Esophagus squamous epithelium (tissue), 5 donors: ENCODE measurements at regions not wholly inside any gene's neighbourhood (a gene's known extent, or its start where the extent isn't known, plus 50 kb on each side); places are given as distances from the start of the nearest gene placed in this dataset.

Experiments used
- DNase-seq: peaks from one replicate; lab custom pipeline; 2025; lab: John Stamatoyannopoulos, UW
- H3K27ac ChIP-seq, 4 donors: fragments of 200-600 bp; sonication (generic); one replicate each; pipeline ENCODE4 v1.5.1; 2016 to 2019; ENCODE audit warnings: mild to moderate bottlenecking in 1 of 4
- H3K27me3 ChIP-seq, 4 donors: fragments of 200-600 bp; sonication (generic); 1 replicate in 3 of 4; 2 replicates in 1 of 4; pipeline versions ENCODE4 v1.5.1 to v1.6.0; 2017 to 2021; ENCODE audit warnings: antibody characterized with exemption in 1 of 4
- H3K36me3 ChIP-seq, 3 donors: fragments of 200-600 bp; sonication (generic); one replicate each; pipeline ENCODE4 v1.5.1; 2016 to 2019
- H3K4me1 ChIP-seq, 3 donors: fragments of 200-600 bp; sonication (generic); one replicate each; pipeline ENCODE4 v1.5.1; 2017 to 2019
- H3K4me3 ChIP-seq, 4 donors: fragments of 200-600 bp; sonication (generic); 1 replicate in 3 of 4; 2 replicates in 1 of 4; pipeline ENCODE4 v1.5.1; 2016 to 2019; ENCODE audit warnings: mild to moderate bottlenecking in 2 of 4, moderate library complexity in 1 of 4
- H3K9me3 ChIP-seq, 3 donors: fragments of 200-600 bp; sonication (generic); one replicate each; pipeline ENCODE4 v1.5.1; 2016 to 2019
- POLR2A ChIP-seq, 4 donors: fragments of 450-650 bp; IDR thresholded peaks; one replicate each; pipeline ENCODE4 v1.6.1; 2017; ENCODE audit warnings: antibody characterized with exemption in 4 of 4, mild to moderate bottlenecking in 4 of 4, moderate library complexity in 3 of 4
- WGBS, 2 donors: methylation state at CpG; one replicate each; pipeline ENCODE4 v1.1.5; 2018; 5-methylcytosine and 5-hydroxymethylcytosine counted together
- intact Hi-C: fragments of 100-400 bp; cut with DNase I; formaldehyde crosslinking; loops from one replicate; pipeline ENCODE4 v1.15.0; 2022
- TF ChIP-seq, protein P1 (sequence below), 6 experiments: fragments of 450-650 bp in 4 of 6; fragments of 200-600 bp in 2 of 6; sonication (generic) in 2 of 6; IDR thresholded peaks; one replicate each; pipeline ENCODE4 v1.5.1; 2016 to 2019; ENCODE audit warnings: antibody characterized with exemption in 6 of 6, mild to moderate bottlenecking in 4 of 6, moderate library complexity in 4 of 6
- donor health status: DM: yes; HTN: yes; CAD: no.

DNA sequence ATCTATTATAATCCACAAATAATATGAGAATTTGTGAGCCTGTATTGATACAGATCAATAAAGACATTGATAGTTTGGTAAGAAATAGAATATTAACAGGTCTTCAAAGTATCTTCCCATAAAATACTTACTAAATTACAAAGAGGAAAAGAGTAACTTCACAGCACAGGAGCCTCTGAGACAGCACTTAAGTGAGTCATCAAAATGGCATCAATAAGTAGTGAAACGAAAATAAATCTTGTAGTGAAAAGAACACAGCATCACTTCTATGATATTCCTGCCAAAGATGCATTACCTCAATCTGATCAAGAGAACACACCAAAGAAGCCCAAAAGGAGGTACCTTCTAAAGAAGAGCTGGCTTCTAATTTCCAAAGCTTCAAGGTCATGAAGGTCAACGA lies 116.4 kb downstream of the CBLN2 start:
- Histone ChIP-seq H3K4me3 (no peak overlapping the region), H3K36me3 (no peaks in the 10 kb centered on the region), H3K4me1 (no peaks in the 10 kb centered on the region), H3K27me3 (no peaks in the 10 kb centered on the region), H3K9me3 (no peaks in the 10 kb centered on the region), H3K27ac (no peak overlapping the region)
- TF ChIP-seq POLR2A (IDR thresholded peaks at IDR 0.05): no peak
- TF ChIP-seq, protein P1, sequence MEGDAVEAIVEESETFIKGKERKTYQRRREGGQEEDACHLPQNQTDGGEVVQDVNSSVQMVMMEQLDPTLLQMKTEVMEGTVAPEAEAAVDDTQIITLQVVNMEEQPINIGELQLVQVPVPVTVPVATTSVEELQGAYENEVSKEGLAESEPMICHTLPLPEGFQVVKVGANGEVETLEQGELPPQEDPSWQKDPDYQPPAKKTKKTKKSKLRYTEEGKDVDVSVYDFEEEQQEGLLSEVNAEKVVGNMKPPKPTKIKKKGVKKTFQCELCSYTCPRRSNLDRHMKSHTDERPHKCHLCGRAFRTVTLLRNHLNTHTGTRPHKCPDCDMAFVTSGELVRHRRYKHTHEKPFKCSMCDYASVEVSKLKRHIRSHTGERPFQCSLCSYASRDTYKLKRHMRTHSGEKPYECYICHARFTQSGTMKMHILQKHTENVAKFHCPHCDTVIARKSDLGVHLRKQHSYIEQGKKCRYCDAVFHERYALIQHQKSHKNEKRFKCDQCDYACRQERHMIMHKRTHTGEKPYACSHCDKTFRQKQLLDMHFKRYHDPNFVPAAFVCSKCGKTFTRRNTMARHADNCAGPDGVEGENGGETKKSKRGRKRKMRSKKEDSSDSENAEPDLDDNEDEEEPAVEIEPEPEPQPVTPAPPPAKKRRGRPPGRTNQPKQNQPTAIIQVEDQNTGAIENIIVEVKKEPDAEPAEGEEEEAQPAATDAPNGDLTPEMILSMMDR (IDR thresholded peaks at IDR 0.05): no peak
- WGBS, 2 donors: 39 to 55% methylated on average over 2 of the region's 2 CpGs
- intact Hi-C loops: no loop called here
- no peak for DNase-seq

DNA sequence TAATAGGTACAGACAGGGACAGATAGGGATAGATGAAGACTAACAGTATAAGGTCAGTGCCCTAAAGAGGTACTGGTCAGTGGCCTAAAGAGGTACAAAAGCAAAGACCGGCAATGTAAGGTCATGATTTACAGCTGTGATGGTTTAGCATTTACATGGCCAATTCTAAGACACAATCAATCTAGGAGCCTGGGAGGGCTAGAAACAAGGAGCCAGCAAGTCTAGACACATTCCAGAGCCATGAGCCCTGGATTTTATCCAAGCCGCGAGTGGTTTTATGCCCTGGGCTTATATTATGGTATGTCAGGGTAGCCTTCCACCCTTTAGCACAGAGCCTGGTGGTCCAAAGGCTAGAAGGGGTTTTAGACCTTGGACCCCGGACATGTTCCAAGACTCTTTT lies 124.2 kb downstream of the CBLN2 start:
- Histone ChIP-seq H3K4me3 (no peak overlapping the region), H3K4me1 (no peaks in the 10 kb centered on the region), H3K36me3 (no peaks in the 10 kb centered on the region), H3K27ac (no peak overlapping the region), H3K27me3 (no peaks in the 10 kb centered on the region), H3K9me3 (no peaks in the 10 kb centered on the region)
- WGBS, 2 donors: 83 to 88% methylated on average over 2 to 4 of the region's 4 CpGs
- intact Hi-C loops: no loop called here
- DNase-seq: no peak
- TF ChIP-seq, protein P1 (IDR thresholded peaks at IDR 0.05): no peak
- no peak for TF ChIP-seq POLR2A (IDR thresholded peaks at IDR 0.05)

DNA sequence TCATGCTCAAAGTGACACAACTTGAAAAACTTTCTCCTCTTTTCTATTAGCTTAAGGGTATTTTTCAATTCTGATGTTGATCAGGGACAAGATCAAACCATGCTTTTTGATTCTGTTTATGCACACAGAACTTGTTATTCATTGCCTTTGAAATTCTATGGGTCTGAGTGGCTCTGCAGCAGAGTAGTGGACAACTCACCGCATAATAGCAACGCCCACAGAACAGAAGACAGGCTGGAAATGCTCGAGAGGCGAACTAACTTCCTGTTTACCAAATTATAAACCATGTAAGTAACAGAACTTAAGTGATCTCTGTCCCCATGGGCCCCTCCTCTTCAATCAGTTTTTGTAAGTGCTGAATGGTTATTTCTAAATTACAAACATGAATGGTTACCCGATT lies 131.2 kb downstream of the CBLN2 start:
- no peak for DNase-seq
- WGBS, 2 donors: 30 to 42% methylated on average over 5 of the region's 5 CpGs
- no peaks in the 10 kb centered on the region for H3K4me1 ChIP-seq
- no peak overlapping the region for H3K27ac ChIP-seq
- intact Hi-C loops: no loop called here
- TF ChIP-seq POLR2A (IDR thresholded peaks at IDR 0.05): no peak
- TF ChIP-seq, protein P1 (IDR thresholded peaks at IDR 0.05): no peak
- H3K4me3 ChIP-seq: no peak overlapping the region
- no peaks in the 10 kb centered on the region for H3K27me3 ChIP-seq
- peaks cover 0 to 5% (median 0%) of the 10 kb centered on the region in 3 donors for H3K9me3 ChIP-seq
- no peaks in the 10 kb centered on the region for H3K36me3 ChIP-seq

DNA sequence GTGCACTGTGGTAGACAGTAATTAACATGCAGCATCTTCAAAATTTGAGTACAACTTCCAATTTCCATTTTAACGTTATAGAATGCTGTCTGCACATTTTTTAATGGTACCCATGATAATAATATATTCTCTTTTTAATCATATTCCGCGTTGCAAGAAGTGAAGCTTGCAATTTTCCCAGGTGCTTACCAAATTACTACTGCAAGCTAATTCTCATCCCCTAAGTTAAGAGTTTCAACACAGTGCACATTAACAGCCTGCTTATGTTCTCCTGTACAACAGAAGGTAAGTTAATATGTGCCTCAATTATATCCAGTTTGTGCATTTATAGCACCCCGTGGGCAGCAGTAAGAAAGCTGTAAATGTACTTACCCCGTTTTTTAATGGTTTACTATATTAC lies 132.9 kb downstream of the CBLN2 start:
- Histone ChIP-seq H3K27ac (no peak overlapping the region), H3K9me3 (peaks cover 0 to 12% (median 0%) of the 10 kb centered on the region in 3 donors), H3K36me3 (no peaks in the 10 kb centered on the region), H3K4me1 (no peaks in the 10 kb centered on the region), H3K27me3 (no peaks in the 10 kb centered on the region), H3K4me3 (no peak overlapping the region)
- intact Hi-C loops: no loop called here
- 55 to 71% methylated on average over 5 of the region's 5 CpGs for WGBS, 2 donors
- no peak for TF ChIP-seq POLR2A (IDR thresholded peaks at IDR 0.05)
- TF ChIP-seq, protein P1 (IDR thresholded peaks at IDR 0.05): no peak
- no peak for DNase-seq

DNA sequence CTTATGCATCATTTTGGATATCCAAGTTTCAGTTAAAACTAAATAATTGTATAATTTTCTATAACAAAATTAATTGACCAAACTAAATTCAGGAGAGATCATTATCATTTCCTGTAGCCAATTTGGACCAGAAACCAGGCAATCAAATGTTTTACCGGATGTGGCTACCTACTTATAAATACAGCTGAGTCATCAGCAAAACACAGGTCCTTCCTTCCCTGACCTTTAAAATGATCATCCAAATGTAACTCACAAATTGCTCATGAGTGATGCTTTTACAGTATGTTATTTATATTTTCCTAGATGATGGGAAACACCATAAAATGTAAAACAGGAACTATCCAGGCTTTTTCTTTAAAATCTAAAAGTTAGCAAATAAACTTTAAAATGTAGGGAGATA lies 133.7 kb downstream of the CBLN2 start:
- DNase-seq: no peak
- intact Hi-C loops: no loop called here
- H3K27ac ChIP-seq: no peak overlapping the region
- peaks cover 0 to 12% (median 0%) of the 10 kb centered on the region in 3 donors for H3K9me3 ChIP-seq
- no peak for TF ChIP-seq POLR2A (IDR thresholded peaks at IDR 0.05)
- TF ChIP-seq, protein P1 (IDR thresholded peaks at IDR 0.05): no peak
- no peaks in the 10 kb centered on the region for H3K36me3 ChIP-seq
- H3K4me3 ChIP-seq: no peak overlapping the region
- H3K27me3 ChIP-seq: no peaks in the 10 kb centered on the region
- 53 to 69% methylated on average over 1 of the region's 1 CpG for WGBS, 2 donors
- H3K4me1 ChIP-seq: no peaks in the 10 kb centered on the region
